Neuron (in vitro differentiated cells): ENCODE measurements at regions not wholly inside any gene's neighbourhood (a gene's known extent, or its start where the extent isn't known, plus 50 kb on each side); places are given as distances from the start of the nearest gene placed in this dataset.

Source experiments
- H2AFZ ChIP-seq: one replicate; pipeline ENCODE4 v1.6.1; 2013; ENCODE audit warnings: low read depth, mild to moderate bottlenecking, inconsistent platforms, low read length, moderate library complexity
- H3K27me3 ChIP-seq: one replicate; pipeline ENCODE4 v1.6.1; 2013; ENCODE audit warnings: low read length; ENCODE audit not compliant: insufficient read depth
- H3K36me3 ChIP-seq: one replicate; pipeline ENCODE4 v1.6.1; 2013; ENCODE audit warnings: low read length; ENCODE audit not compliant: insufficient read depth
- H3K4me1 ChIP-seq: one replicate; pipeline ENCODE4 v1.6.1; 2013; ENCODE audit warnings: low read length; ENCODE audit not compliant: insufficient read depth
- H3K4me3 ChIP-seq: 2 replicates; pipeline ENCODE4 v1.5.1; 2013; ENCODE audit warnings: mild to moderate bottlenecking, low read length, moderate library complexity
- H3K9me3 ChIP-seq: one replicate; pipeline ENCODE4 v1.6.1; 2013; ENCODE audit warnings: low read length

DNA sequence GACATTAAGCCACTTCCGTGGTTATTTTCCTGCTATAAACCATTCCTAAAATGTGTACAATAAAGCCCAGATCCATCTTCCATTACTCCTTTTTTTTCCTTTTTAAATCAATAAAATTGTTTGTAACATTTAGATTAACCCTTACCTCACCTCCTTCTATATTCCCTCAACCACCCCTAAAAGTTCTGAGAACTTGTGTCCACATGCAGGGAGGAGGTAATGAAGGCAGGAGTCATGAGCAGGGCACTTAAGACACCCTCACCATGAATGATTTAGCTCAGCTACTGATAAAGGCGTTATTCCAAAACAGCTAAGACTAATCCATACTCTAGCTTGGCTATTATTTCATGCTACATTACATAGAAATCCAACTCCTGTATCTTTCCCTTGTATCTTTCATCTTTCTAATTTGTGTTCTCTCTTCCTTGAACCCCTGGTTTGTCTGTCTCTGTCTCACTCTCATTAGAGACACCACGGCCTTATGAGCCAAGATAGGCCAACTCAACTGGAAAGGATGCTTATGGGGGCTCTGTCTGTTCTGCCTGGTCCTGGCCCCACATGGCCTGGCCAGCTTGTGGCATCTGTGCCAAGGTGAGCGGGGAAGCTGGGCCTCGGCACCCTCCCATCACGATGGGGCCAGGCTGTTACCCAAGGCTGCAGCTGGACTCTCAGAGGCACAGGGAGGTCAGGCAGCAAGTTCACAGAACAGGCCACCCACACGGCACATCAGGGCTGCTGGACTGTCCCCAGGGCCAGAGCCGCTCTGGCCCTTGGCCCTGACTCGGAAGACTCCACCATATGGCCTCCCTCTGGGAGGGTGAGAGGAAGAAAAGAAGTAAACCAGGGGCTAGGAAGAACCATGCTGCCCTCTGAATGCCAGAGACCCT, 294.4 kb downstream of the SOX9 start:
- no peaks in the 10 kb centered on the region for H3K36me3 ChIP-seq
- peaks cover 4% of the 10 kb centered on the region for H3K9me3 ChIP-seq
- H3K27me3 ChIP-seq = no peaks in the 10 kb centered on the region
- no peaks in the 10 kb centered on the region for H3K4me1 ChIP-seq
- H2AFZ ChIP-seq = no peak overlapping the region
- no peak overlapping the region for H3K4me3 ChIP-seq

DNA sequence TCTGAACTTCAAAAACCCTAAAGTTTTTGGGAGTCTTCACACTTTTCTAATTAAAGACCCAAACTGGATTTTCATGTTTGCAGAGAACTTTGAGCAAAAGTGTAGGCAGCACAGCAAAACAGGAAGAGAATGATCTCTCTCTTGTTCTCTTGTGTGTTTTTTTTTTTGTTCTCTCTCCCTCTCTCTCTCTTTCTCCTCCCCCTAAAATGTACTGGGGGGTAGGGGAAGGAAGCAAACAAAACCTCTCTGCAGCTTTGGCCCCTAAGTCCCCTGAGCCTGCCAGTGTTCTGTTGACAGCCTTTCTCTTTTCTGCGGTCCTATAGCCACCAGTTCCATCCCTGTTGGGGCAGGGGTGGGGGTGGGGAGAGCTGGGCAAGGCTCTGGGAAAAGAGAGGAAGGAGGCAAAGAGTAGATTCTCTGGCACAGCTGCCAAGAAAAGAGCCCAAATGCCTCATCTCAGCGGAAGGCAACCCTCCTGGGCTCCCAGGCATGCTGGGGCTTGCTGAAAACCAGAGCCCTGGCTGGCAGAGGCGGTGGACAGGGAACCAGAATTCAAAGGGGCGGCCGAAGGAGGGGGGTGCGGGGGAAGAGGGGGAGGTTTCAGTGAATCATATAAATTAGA, 295.3 kb downstream of the SOX9 start:
- no peak overlapping the region for H2AFZ ChIP-seq
- no peaks in the 10 kb centered on the region for H3K36me3 ChIP-seq
- H3K9me3 ChIP-seq = peaks cover 4% of the 10 kb centered on the region
- no peaks in the 10 kb centered on the region for H3K4me1 ChIP-seq
- H3K4me3 ChIP-seq = no peak overlapping the region
- H3K27me3 ChIP-seq = no peaks in the 10 kb centered on the region

DNA sequence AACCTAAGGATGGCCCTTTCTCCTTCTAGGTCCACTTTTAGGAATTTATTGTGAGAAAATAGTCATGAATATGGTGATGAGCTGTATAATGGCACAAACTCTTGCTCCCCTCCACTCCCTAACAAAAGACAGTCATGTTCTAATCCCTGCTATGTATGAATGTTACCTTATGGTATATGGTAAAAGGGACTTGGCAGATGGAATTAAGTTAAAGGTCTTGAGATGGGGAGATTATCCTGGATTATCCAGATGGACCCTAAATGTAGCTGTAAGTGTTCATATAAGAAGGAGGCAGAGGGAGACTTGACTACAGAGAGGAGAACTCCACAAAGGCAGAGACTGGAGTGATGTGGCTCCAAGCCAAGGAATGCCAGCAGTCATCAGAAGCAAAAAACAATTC, 296.1 kb downstream of the SOX9 start:
- H3K27me3 ChIP-seq = no peaks in the 10 kb centered on the region
- H3K36me3 ChIP-seq = no peaks in the 10 kb centered on the region
- no peak overlapping the region for H2AFZ ChIP-seq
- H3K9me3 ChIP-seq = peaks cover 4% of the 10 kb centered on the region
- H3K4me1 ChIP-seq = no peaks in the 10 kb centered on the region
- H3K4me3 ChIP-seq = no peak overlapping the region

DNA sequence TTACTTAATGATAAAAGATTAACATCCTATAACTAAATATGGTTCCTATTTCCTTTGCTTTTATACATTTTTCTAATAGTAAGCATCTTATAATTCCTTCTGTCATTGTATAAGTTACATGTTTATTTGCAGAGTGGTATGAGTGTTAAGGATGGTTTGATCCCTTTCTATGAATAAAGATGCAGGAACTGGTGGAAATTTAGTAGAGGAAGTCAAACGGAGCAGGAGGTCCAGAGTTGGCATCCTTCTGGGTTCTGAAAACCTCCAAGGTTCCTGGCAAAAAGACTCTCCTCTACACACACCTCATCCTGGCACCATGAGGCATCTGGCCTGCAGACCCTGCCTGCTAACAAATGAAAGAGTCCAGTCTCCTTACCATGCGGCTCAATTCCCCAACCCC, 296.8 kb downstream of the SOX9 start:
- Histone ChIP-seq H3K4me3 (no peak overlapping the region), H3K27me3 (no peaks in the 10 kb centered on the region), H3K36me3 (no peaks in the 10 kb centered on the region), H3K9me3 (peaks cover 4% of the 10 kb centered on the region), H2AFZ (no peak overlapping the region), H3K4me1 (no peaks in the 10 kb centered on the region)

DNA sequence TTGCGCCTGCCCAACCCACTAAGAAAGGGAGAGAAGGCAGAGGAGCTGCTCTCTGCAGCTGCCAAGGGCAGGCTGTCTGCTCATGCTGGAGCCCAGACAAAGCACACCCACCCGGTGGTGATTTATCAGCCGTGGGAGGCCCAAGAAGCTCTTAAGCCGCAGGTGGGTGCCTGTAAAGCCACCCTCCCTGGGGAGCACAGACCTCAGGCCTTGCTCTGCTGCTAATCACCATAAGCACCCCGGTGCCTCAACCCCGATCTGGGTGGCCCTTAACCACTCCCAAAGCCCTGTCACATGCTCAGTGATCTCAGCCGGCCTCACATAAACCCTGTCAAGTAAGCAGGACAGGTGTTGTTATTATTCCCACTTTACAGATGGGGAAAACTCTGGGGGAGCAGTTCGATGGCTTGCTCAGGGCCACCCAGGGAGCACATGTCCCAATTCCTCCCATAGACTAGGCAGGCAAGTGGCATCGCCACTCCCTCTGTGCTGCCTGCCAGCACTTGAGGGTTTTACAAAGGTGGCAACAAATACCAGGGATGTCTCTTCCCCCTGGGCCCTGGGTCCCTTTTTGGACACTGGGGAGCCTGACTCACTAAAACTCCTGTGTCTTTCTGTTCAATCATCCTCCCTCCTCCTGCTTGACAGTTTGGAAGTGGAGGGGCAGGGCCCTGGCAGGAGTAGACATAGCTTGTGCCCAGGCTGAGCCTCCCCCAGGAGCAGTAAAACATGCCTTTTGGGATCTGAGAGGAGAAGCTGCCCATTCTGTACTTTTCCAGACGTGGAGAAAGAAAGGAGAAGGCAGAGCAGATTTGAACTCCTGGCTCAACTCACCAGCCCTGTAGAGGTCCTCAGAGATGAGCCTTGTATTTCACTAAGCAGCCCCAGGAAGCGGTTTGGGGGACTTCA, 299.3 kb downstream of the SOX9 start:
- H3K36me3 ChIP-seq = no peaks in the 10 kb centered on the region
- H3K4me3 ChIP-seq = no peak overlapping the region
- no peaks in the 10 kb centered on the region for H3K4me1 ChIP-seq
- no peak overlapping the region for H2AFZ ChIP-seq
- H3K9me3 ChIP-seq = peaks cover 4% of the 10 kb centered on the region
- no peaks in the 10 kb centered on the region for H3K27me3 ChIP-seq

DNA sequence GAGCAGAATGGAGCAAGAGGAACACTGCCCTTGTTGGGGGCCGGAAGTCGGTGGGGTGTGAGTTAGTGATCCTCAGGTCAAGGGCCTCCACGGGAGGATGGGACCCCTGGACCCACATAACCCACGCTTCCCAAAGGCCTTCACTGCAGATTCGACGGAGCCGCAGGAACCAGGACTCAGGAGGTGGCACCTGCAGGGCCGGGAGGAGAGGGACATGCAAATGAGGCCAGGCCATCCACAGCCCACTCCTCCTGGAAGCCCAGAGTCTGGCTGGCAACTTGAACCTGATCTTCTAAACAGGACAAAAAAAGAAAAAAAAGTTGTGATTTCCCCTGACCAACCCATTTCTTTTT, 299.9 kb downstream of the SOX9 start:
- no peak overlapping the region for H2AFZ ChIP-seq
- H3K9me3 ChIP-seq = peaks cover 4% of the 10 kb centered on the region
- no peak overlapping the region for H3K4me3 ChIP-seq
- H3K4me1 ChIP-seq = no peaks in the 10 kb centered on the region
- H3K27me3 ChIP-seq = no peaks in the 10 kb centered on the region
- no peaks in the 10 kb centered on the region for H3K36me3 ChIP-seq

DNA sequence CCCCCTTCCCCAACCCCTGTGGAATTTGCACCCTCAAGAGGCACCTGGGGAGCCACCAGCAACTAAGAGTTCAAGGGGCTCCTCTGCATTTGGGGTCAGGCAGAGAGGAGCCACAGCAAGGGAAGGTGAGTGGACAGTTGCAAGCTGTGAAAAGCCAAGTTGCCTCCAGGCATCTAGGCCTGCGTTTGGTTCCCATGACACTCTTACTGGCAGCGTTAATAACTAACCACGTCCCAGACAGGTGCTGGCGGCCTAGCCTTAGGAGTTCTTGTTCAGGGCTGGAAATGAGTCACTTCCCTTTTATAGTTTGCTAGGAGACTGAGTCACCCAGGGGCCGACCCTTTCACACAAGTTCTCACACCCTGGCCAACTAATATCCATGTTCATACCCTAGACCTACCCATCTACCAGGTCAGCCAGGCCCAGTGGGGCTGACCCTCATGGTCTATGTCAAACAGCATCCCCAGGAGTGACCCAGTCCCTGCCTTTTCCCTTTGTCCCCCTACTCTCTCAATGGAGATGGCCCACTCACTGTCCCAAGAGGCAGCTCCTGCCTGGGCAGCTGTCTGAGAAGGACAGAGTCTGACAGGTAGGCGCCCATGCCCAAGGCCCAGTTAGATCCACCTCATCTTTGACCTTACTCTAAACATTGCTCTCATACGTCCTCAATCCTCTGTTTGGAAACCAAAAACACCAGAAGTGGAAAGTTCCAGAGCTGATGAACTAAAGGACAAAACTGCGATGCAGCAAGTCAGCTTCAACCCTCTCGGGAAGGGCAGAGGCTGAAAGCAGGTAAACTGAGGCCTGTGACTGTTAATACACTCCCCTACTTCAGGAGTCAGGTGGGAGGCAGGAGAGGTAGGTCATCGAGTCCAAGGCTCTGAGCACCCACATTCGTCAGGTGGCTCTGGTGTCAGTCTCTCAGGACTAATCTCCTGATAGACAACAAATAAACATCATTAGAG, 300.6 kb downstream of the SOX9 start:
- H3K36me3 ChIP-seq = no peaks in the 10 kb centered on the region
- no peak overlapping the region for H3K4me3 ChIP-seq
- no peaks in the 10 kb centered on the region for H3K27me3 ChIP-seq
- H3K9me3 ChIP-seq = peaks cover 4% of the 10 kb centered on the region
- H3K4me1 ChIP-seq = no peaks in the 10 kb centered on the region
- no peak overlapping the region for H2AFZ ChIP-seq

DNA sequence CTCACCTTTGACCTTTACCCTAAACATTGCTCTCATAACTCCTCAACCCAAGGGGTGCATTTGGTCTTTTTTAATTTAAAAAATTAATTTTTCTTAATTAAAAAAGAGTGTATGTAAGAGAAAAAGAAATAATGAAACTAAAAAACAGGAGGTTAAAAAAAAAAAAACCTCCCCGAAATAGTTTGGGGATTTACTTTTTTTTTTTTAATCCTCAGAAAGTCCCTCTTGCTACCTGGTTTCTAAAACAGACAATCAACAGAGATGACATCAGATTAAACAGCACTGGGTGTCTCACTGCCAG, 301.3 kb downstream of the SOX9 start:
- no peak overlapping the region for H2AFZ ChIP-seq
- no peaks in the 10 kb centered on the region for H3K27me3 ChIP-seq
- no peaks in the 10 kb centered on the region for H3K36me3 ChIP-seq
- no peaks in the 10 kb centered on the region for H3K4me1 ChIP-seq
- no peak overlapping the region for H3K4me3 ChIP-seq
- H3K9me3 ChIP-seq = peaks cover 4% of the 10 kb centered on the region

DNA sequence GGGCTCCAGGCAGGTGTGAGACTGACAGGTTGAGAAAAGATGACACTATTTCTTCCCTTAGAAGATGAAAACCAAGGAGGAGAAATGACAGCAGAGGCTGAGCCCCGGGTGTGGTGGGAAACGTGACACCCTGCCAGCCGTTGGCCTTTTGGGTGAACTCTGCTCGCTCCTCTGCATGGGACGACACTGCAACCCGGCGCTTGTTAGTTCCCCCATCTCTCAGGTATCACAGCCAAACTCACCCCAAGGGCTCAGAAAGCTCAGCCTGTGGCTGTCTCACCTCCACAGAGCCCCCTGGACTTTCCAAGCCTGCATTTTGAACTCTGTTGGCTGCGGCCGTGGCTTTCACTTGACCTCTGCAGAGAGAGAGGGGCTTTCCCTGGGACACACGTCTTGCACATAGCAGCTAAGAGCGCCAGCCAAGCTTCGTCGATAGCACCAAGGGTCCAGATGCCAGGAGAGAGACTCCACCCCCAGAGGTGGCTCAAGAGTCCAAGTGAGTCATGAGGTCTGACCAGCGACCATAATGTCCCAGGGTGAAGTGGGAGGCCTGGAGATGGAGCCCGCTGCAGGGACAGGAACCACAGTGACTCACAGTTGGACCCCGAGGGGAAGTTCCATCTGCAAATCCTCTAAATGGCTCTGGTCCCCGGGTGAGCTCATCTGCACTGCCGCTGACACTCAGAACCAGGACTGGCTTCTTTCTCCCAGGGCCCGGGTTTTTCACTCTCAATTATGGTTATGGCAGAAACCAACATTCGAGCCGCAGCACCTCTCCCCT, 301.9 kb downstream of the SOX9 start:
- Histone ChIP-seq H3K36me3 (no peaks in the 10 kb centered on the region), H3K9me3 (peaks cover 4% of the 10 kb centered on the region), H3K4me3 (no peak overlapping the region), H3K4me1 (no peaks in the 10 kb centered on the region), H3K27me3 (no peaks in the 10 kb centered on the region), H2AFZ (no peak overlapping the region)

DNA sequence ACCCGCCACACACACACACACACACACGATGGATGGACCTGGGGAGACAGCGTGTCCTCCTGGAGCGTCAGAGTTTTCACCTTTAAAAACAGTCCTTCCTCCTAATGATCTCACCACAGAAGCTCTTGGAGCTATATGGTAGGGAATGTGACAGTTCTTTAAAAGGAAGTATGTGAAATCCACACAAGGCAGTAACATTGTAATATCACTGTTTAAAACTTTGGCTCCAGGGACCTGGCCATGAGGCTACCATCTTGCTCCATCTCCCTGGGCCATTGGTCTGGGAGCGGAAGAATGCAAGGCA, 302.4 kb downstream of the SOX9 start:
- Histone ChIP-seq H3K27me3 (no peaks in the 10 kb centered on the region), H3K36me3 (no peaks in the 10 kb centered on the region), H2AFZ (no peak overlapping the region), H3K4me3 (no peak overlapping the region), H3K9me3 (peaks cover 2% of the 10 kb centered on the region), H3K4me1 (no peaks in the 10 kb centered on the region)

DNA sequence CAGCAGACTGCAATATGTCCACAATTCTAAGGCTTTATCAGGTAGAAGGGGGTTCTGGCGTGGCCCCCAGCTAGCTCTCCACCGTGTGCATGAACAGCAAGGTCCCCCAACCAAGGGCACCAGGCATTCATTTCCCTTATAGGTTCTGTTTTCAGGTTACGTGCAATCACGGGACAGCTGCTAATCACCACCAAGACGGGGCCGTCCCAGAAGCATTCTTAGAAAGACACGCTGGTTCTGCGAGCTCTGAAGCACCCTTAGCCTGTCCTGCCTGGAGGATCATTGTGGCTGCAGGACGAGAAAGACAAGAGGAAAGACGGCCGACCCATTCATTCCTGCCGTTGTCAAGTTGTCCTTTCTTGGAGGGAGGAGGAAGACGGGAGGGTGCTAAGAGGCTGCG, 302.9 kb downstream of the SOX9 start:
- Histone ChIP-seq H3K4me3 (no peak overlapping the region), H3K27me3 (no peaks in the 10 kb centered on the region), H3K9me3 (no peaks in the 10 kb centered on the region), H3K4me1 (no peaks in the 10 kb centered on the region), H3K36me3 (no peaks in the 10 kb centered on the region), H2AFZ (no peak overlapping the region)

DNA sequence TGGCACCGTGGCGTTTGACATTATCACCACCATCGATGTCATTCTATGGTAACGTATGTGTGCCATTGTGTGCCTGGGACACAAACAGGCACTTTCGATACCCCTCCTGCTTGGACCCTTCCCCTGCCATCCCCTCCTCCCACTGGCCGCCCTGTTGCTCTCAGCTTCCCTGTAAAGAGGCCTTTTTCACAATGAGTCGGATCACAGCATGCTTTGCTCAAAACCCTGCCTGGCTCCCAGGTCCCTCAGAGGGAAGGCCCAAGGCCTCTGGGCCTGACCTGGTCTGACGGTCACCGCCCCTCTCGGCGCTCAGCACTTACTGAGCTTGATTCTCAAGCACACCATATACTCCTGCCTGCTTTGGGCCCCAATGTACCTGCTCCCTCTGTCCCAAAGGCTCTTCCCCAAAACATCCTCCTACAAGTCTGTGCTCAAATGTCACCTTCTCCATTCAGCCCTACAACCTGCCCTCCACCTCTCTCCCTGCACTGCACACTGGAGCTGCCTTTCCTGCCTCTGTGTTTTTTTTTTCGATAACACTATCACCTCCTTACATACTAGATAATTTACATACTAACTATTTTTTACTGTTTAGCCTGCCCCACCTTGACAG, 303.8 kb downstream of the SOX9 start:
- H3K4me1 ChIP-seq = no peaks in the 10 kb centered on the region
- H3K36me3 ChIP-seq = no peaks in the 10 kb centered on the region
- H3K27me3 ChIP-seq = no peaks in the 10 kb centered on the region
- no peaks in the 10 kb centered on the region for H3K9me3 ChIP-seq
- no peak overlapping the region for H2AFZ ChIP-seq
- no peak overlapping the region for H3K4me3 ChIP-seq
